ENCODE measurements at regions not wholly inside any gene's neighbourhood (a gene's known extent, or its start where the extent isn't known, plus 50 kb on each side); places are given as distances from the start of the nearest gene placed in this dataset.

GRCh38 chr6:120924214-120924613 lies 410.1 kb downstream of the TBC1D32 start:
- no peak for DNase-seq

GRCh38 chr6:120918137-120918536 lies 416.1 kb downstream of the TBC1D32 start:
- no peak for DNase-seq

- no peak for DNase-seq
These were observed 417.4 kb downstream of the TBC1D32 start for GRCh38 chr6:120916844-120917243.

GRCh38 chr6:120913486-120913885 lies 420.8 kb downstream of the TBC1D32 start:
- DNase-seq = no peak

DNA sequence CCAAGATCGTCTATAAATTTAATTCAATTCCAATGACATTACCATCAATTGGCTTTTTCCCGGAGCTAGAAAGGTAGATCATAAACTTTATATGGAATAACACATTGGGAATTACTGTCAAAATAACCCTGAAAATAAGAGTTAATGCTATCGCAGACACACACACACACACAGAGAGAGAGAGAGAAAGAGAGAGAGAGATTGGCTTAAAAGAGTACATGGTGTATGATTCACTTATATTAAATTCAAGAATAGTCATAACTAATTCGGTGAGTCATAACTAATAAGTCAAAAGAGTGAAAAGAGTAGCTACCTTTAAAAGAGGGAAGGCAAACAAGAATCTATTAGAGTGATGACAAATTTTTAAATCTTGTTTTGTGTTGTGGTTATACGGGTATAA lies 425.5 kb downstream of the TBC1D32 start:
- no peak for DNase-seq

GRCh38 chr6:120903836-120904235 lies 430.4 kb downstream of the TBC1D32 start:
- DNase-seq = no peak

- no peak for DNase-seq
These were observed 434.3 kb downstream of the TBC1D32 start for GRCh38 chr6:120899932-120900331.

DNA sequence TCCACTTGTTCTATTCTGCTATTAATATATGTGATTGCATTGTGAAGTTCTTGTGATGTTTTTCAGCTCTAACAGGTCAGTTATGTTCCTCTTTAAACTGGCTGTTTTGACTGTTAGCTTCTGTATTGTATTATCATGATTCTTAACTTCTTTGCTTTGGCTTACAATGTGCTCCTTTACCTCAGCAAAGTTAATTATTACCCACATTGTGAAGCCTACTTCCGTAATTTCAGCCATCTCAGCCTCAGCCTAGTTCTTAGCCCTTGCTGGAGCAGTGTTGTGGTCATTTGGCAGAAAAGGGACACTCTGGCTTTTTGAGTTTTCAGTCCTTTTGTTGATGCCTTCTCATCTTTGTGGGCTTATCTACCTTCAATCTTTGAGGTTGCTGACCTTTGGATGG lies 440.2 kb downstream of the TBC1D32 start:
- DNase-seq = no peak

DNA sequence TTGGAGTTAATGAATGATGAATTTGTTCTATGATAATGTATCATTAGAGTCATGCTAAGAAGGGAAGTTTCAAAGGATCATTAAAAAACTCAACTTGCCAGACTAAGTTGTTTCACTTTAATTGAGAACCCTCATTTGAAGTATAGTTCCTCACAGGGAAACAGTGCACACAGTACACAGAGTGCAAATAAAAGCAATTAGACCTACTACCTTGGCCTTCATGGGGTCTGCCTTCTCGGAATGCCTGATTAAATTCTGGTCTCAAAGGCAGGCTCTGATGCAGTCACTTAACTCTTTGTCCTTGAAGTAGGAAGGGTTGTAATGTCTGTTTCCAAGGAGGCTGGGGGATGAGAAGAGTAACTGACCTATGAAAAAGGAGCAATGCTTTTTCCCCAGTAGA lies 457.3 kb downstream of the TBC1D32 start:
- no peak for DNase-seq

GRCh38 chr6:120876424-120876823 lies 457.9 kb downstream of the TBC1D32 start:
- DNase-seq = no peak

DNA sequence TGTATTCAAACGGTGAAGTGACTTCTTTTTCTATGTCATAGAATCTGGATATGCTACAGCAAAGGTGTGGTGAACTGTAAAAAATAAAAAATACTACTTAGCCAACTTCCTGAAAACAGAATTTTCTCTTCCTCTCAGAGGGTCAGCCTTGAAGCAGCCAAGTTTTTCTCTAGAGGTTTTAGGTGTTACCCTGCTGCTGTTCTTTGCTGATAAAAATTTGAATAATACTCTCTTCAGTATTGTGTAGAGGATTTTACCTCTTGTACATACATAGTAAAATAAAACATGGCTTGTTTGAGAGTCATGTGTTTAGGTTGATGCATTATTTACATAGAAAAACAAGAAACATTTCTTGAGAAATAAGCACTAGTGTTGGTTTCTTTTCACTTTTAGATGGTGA lies 458.4 kb downstream of the TBC1D32 start:
- no peak for DNase-seq

DNA sequence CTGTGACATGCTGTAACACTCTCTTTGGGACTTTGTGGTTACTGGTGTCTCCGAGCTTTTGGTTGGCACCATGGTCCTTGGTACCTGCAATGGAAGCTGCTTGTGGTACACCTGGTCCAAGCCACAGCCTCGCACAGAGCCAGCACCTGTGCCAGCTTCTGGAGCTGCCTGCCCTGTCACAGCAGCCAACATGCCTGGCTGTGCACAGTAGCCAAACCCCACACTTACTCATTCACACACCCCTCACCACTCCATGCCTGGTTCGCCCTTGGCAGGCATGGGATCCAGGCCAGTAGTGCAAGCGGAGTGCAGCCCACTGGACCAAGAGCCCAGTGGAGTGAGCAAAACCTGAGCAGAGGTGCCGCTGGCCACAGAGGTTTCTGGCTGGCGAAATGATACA lies 459.9 kb downstream of the TBC1D32 start:
- DNase-seq = no peak

GRCh38 chr6:120873125-120873865 lies 461.0 kb downstream of the TBC1D32 start:
- DNase-seq = no peak

DNA sequence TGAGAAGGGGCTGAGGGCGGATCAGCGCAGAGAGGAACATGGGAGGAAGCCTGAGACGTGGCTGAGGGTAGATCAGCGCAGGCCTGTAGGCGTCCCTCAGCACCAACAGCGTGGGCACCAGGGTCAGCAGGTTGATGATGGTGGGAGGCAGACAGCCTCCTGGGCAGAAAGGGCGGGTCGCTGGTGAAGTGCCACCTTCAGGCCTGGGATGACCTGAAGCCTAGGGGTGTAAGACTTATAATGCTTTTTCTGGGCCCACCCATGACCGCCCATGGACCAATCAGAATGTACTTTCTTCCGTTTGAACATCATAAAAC lies 462.1 kb downstream of the TBC1D32 start:
- DNase-seq = no peak

DNA sequence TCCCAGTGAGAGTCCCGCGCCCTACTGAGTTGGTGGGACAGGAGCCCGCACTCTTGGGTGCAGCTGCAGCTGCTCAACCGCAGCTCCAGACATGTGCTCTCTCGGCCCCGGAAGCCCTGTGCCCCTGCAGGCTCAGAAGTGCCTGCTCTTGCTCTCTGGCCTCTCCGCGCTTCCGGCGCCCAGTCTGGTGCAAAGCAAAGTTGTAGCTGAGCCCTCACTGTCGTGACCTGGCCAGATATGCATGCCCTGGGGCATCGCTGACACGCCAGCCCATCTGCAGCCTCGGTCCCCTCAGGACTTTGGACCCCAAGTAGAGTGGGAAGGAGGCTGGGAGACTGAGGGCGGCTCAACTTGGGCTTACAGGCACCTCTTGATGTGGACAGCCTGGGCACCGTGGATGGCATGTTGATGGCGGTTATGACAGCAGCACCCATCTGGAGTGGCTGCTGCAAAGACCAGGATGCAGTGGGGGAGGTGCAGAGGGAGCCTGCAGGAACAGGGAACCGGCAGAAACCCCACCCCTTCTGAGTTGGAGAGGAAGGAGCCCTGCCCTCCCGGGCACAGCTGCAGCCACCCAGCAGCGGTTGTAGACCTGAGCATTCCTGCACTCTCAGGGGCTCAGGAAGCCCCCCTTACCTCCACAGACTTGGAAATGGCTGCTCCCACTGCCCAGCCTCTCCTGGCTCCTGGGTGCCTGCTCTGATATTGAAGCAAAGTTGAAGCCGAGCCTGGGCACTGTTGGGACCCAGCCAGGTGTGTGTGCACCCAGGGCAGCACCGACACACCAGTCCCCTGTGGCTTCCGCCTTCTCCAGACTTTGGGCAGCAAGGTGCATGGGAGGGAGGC lies 462.6 kb downstream of the TBC1D32 start:
- no peak for DNase-seq

GRCh38 chr6:120869397-120869796 lies 464.9 kb downstream of the TBC1D32 start:
- no peak for DNase-seq

DNA sequence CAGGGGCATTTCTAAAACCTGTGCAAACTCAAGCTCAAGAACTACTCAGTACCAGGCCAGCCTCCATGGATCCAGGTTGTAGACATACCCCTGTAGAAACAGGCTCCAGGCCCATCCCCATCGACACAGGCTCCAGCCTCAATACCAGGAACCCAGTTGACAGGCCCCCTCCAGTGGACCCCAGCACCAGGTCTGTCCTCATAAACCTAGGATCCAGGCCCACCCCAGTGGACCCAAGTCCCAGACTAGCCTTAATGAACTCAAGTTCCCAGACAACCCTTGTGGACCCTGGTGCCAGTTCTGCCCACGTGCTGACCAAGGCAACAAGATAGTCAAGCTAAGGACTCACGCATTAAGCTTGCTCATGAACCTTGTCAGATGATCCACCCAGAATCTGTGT lies 476.9 kb downstream of the TBC1D32 start:
- DNase-seq = no peak

DNA sequence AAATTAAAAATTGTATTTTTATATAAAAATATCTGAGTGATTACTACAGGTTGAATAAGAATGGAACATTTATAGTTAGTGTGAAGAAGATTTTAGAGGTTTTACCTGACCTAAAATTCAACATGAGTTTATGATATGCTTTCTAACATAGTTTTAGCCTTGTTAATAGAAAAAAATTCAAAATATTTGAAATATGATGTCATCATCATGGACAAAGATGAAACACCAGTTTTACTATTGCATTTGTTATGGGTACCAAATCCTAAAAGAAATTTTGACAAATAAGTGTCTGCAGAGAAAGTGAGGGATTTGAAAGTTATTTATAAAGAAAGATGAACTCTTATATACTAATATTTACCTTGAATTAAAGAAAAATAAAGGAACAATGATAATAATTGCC lies 479.7 kb downstream of the TBC1D32 start:
- no peak for DNase-seq

- no peak for DNase-seq
These were observed 480.8 kb downstream of the TBC1D32 start for GRCh38 chr6:120853489-120853888.

DNA sequence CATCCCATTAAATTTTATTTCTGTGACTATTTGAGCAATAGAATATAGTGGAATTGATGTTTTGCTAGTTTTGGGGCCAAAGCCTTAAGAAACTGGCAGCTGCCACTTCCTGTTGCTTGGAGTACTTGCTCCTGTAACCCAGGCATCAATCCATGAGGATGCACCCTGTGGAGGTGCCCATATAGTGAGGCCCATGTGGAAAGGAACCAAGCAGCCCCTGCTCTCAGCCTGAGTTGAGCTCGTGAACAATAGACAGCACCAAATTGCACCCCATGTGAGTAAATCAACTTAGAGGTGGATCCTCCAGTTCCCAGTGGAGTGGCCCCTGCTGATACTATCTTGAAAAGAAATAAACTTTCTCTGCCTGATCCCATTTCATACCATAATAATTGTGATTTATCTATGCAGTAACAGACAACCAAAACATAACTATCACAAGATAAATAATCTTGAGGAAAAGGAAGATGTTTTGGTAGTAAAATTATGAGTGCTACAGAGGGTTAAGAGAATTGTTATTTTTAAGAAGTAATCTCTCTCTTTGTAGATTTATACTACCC lies 481.9 kb downstream of the TBC1D32 start:
- DNase-seq = no peak

DNA sequence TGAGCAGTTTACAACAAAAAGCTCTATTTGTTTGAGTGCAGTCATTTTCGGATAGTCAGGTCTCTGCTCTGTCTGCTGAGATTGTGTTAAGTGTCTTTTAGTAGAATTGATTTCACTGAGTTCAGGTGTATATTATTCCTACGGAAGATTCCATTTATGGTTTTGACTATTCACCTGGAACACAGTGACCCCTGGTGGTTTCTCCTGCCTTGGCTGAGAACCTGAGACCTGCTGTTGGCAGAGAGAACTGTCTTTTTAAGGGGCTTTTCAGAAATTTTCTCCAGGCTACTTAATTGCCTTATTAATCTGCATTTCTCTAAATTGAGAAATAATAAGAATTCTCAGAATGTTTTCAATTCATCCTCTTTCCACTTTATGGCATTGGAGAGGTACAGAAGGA lies 508.0 kb downstream of the TBC1D32 start:
- DNase-seq = no peak

- no peak for DNase-seq
These were observed 517.5 kb downstream of the TBC1D32 start for GRCh38 chr6:120816794-120817193.

GRCh38 chr6:120805276-120805675 lies 529.0 kb downstream of the TBC1D32 start:
- no peak for DNase-seq

DNA sequence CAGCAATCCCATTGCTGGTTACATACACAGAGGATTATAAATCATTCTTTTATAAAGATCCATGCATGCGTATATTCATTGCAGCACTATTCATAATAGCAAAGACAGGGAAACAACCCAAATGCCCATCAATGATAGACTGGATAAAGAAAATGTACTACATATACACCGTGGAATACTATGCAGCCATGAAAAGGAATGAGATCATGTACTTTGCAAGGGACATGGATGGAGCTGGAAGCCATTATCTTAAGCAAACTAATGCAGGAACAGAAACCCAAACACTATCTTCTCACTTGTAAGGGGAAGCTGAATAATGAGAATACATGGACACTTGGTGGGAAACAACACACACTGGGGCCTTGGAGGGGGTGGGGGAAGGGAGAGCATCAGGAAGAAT lies 529.7 kb downstream of the TBC1D32 start:
- DNase-seq = no peak

Measured in GF-D8 (cell line).